Gastrocnemius medialis (tissue), 4 donors: ENCODE measurements at regions not wholly inside any gene's neighbourhood (a gene's known extent, or its start where the extent isn't known, plus 50 kb on each side); places are given as distances from the start of the nearest gene placed in this dataset.

Experiments
- POLR2A ChIP-seq, 2 donors: fragments of 450-650 bp; IDR thresholded peaks; one replicate each; pipeline ENCODE4 v1.6.1; 2017; ENCODE audit warnings: antibody characterized with exemption in 2 of 2, mild to moderate bottlenecking in 2 of 2, moderate library complexity in 2 of 2
- TF ChIP-seq, protein P1 (sequence below), 5 experiments: fragments of 450-650 bp in 3 of 5; fragments of 200-600 bp in 2 of 5; sonication (generic) in 2 of 5; IDR thresholded peaks in 4 of 5; conservative IDR thresholded peaks in 1 of 5; 1 replicate in 4 of 5; 2 replicates in 1 of 5; pipeline ENCODE4 v1.5.1; 2016 to 2019; ENCODE audit warnings: antibody characterized with exemption in 5 of 5, mild to moderate bottlenecking in 3 of 5, moderate library complexity in 3 of 5

GRCh38 chr2:189940913-189941312 lies 121.6 kb downstream of the MSTN start:
- TF ChIP-seq, protein P1, sequence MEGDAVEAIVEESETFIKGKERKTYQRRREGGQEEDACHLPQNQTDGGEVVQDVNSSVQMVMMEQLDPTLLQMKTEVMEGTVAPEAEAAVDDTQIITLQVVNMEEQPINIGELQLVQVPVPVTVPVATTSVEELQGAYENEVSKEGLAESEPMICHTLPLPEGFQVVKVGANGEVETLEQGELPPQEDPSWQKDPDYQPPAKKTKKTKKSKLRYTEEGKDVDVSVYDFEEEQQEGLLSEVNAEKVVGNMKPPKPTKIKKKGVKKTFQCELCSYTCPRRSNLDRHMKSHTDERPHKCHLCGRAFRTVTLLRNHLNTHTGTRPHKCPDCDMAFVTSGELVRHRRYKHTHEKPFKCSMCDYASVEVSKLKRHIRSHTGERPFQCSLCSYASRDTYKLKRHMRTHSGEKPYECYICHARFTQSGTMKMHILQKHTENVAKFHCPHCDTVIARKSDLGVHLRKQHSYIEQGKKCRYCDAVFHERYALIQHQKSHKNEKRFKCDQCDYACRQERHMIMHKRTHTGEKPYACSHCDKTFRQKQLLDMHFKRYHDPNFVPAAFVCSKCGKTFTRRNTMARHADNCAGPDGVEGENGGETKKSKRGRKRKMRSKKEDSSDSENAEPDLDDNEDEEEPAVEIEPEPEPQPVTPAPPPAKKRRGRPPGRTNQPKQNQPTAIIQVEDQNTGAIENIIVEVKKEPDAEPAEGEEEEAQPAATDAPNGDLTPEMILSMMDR (IDR thresholded peaks at IDR 0.05 in 4 of 5, conservative IDR thresholded peaks at IDR 0.05 in 1 of 5) = no peak
- no peak for TF ChIP-seq POLR2A (IDR thresholded peaks at IDR 0.05)
